CD4-positive, alpha-beta T cell treated with Interleukin-6 at 100 ng/mL for 8 hours (primary cell): ENCODE measurements at regions not wholly inside any gene's neighbourhood (a gene's known extent, or its start where the extent isn't known, plus 50 kb on each side); places are given as distances from the start of the nearest gene placed in this dataset.
"Not testable (repeated sequence)": the region's sequence is repeated elsewhere in the genome, so short reads cannot be mapped to it uniquely, and the experiment has no call there.

ENCODE experiments used
- DNase-seq: peaks from one replicate; pipeline ENCODE4 v3.0.0-alpha.2; 2020; ENCODE audit warnings: mixed read lengths, low spot score

GRCh38 chr9:88816141-88816540, 175.1 kb upstream of the S1PR3 start:
- DNase-seq = no peak

- no peak for DNase-seq
Measured at GRCh38 chr9:88816591-88816990, 174.7 kb upstream of the S1PR3 start.

GRCh38 chr9:88817628-88818027, 173.6 kb upstream of the S1PR3 start:
- no peak for DNase-seq

- no peak for DNase-seq
Measured at GRCh38 chr9:88818495-88819201, 172.6 kb upstream of the S1PR3 start.

GRCh38 chr9:88819476-88819875, 171.8 kb upstream of the S1PR3 start:
- DNase-seq = no peak

GRCh38 chr9:88820055-88820454, 171.2 kb upstream of the S1PR3 start:
- DNase-seq = no peak

- no peak for DNase-seq
Measured at GRCh38 chr9:88821033-88821745, 170.1 kb upstream of the S1PR3 start.

GRCh38 chr9:88821746-88822106, 169.5 kb upstream of the S1PR3 start:
- no peak for DNase-seq

GRCh38 chr9:88824711-88825110, 166.6 kb upstream of the S1PR3 start:
- no peak for DNase-seq

- DNase-seq = no peak
Measured at GRCh38 chr9:88826181-88826580, 165.1 kb upstream of the S1PR3 start.

GRCh38 chr9:88826771-88827181, 164.5 kb upstream of the S1PR3 start:
- no peak for DNase-seq

GRCh38 chr9:88828018-88828417, 163.2 kb upstream of the S1PR3 start:
- DNase-seq = no peak

GRCh38 chr9:88828492-88828974, 162.7 kb upstream of the S1PR3 start:
- no peak for DNase-seq

GRCh38 chr9:88829276-88829675, 162.0 kb upstream of the S1PR3 start:
- no peak for DNase-seq

- DNase-seq = no peak
Measured at GRCh38 chr9:88831713-88832407, 159.4 kb upstream of the S1PR3 start.

GRCh38 chr9:88833946-88834345, 157.3 kb upstream of the S1PR3 start:
- DNase-seq = no peak

- peak; percentile 43 for DNase-seq
Measured at GRCh38 chr9:88835038-88835466, 156.2 kb upstream of the S1PR3 start.

- DNase-seq = no peak
Measured at GRCh38 chr9:88835772-88836171, 155.5 kb upstream of the S1PR3 start.

- no peak for DNase-seq
Measured at GRCh38 chr9:88837731-88838130, 153.5 kb upstream of the S1PR3 start.

GRCh38 chr9:88849878-88850277, 141.4 kb upstream of the S1PR3 start:
- not testable (repeated sequence) for DNase-seq

GRCh38 chr9:88852794-88853193, 138.5 kb upstream of the S1PR3 start:
- DNase-seq = no peak

- no peak for DNase-seq
Measured at GRCh38 chr9:88870627-88871026, 120.6 kb upstream of the S1PR3 start.

GRCh38 chr9:88871669-88872068, 119.6 kb upstream of the S1PR3 start:
- DNase-seq = no peak
